ENCODE measurements at regions not wholly inside any gene's neighbourhood (a gene's known extent, or its start where the extent isn't known, plus 50 kb on each side); places are given as distances from the start of the nearest gene placed in this dataset.

DNA sequence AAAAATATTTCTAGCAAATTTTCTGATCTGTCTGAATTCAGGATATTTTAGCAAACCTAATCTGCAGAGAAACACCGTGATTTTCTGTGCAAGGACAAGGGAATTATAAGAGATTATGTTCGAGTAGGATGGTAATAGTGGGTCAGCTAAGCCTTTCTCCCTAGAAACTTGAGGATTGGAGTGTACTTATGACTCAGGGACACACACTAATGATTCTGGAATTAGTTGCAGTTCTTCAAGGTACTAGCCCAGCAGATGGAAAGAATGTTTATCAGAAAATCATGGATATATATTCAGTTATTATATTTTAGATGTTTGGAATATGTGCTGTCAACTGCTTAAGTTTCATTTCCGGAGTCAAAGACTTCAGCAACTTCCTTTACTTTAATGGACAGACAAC is 177.1 kb upstream of the MAP3K7 start:
- no peaks in the 10 kb centered on the region for H3K79me2 ChIP-seq
- DNase-seq (ENCODE audit: low spot score), result no peak
- no peaks in the 10 kb centered on the region for H4K20me1 ChIP-seq (ENCODE audit: insufficient read depth, poor library complexity, severe bottlenecking)
- H3K4me1 ChIP-seq (ENCODE audit: insufficient read depth), result no peaks in the 10 kb centered on the region
- TF ChIP-seq EZH2phosphoT487 (IDR thresholded peaks at IDR 0.05; ENCODE audit: low read depth, severe bottlenecking, unreplicated experiment), result no peak
- TF ChIP-seq EZH2 (IDR thresholded peaks at IDR 0.05; ENCODE audit: borderline replicate concordance), result no peak
- TF ChIP-seq, protein P1, sequence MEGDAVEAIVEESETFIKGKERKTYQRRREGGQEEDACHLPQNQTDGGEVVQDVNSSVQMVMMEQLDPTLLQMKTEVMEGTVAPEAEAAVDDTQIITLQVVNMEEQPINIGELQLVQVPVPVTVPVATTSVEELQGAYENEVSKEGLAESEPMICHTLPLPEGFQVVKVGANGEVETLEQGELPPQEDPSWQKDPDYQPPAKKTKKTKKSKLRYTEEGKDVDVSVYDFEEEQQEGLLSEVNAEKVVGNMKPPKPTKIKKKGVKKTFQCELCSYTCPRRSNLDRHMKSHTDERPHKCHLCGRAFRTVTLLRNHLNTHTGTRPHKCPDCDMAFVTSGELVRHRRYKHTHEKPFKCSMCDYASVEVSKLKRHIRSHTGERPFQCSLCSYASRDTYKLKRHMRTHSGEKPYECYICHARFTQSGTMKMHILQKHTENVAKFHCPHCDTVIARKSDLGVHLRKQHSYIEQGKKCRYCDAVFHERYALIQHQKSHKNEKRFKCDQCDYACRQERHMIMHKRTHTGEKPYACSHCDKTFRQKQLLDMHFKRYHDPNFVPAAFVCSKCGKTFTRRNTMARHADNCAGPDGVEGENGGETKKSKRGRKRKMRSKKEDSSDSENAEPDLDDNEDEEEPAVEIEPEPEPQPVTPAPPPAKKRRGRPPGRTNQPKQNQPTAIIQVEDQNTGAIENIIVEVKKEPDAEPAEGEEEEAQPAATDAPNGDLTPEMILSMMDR (IDR thresholded peaks at IDR 0.05; ENCODE audit: poor library complexity), result no peak
- 82% methylated on average over 3 of the region's 3 CpGs for WGBS (ENCODE audit: low lambda C conversion rate, missing lambda C conversion rate)
- no peaks in the 10 kb centered on the region for H3K27me3 ChIP-seq
- no peak overlapping the region for H3K4me2 ChIP-seq
- H3K9me3 ChIP-seq (ENCODE audit: low read depth), result no peaks in the 10 kb centered on the region
- H3K9me2 ChIP-seq (replicated peaks; ENCODE audit: insufficient read depth), result no peaks in the 10 kb centered on the region
- no peak overlapping the region for H2AFZ ChIP-seq
- H3K27ac ChIP-seq, result no peak overlapping the region
- H3K36me3 ChIP-seq (replicated peaks; ENCODE audit: insufficient read depth, low read depth), result no peaks in the 10 kb centered on the region
- H3K4me3 ChIP-seq, result no peak overlapping the region

DNA sequence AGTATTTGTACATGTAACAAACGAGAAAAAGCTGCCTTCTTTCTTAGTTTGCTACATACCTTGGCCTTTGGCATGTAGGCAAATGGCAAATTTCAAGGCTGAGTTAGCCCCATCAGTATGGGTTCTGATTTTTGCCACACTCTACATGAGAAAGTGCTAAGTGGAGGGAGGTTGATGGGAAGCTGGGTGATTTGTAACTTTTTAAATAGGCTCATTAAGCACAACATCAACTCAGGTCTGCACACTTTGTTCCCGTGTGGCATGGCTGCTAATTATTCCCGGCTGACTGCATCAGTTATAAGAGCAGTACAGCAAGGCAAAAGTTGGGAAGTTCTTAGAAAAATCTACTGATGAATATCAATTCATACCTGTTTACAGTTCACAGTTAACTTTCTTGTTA is 172.8 kb upstream of the MAP3K7 start:
- Histone ChIP-seq H4K20me1 (ENCODE audit: insufficient read depth, poor library complexity, severe bottlenecking) (no peaks in the 10 kb centered on the region), H3K9me3 (ENCODE audit: low read depth) (no peaks in the 10 kb centered on the region), H2AFZ (no peak overlapping the region), H3K36me3 (replicated peaks; ENCODE audit: insufficient read depth, low read depth) (no peaks in the 10 kb centered on the region), H3K79me2 (no peaks in the 10 kb centered on the region), H3K4me1 (ENCODE audit: insufficient read depth) (peaks cover under 1% of the 10 kb centered on the region), H3K27ac (no peak overlapping the region), H3K4me3 (no peak overlapping the region), H3K9me2 (replicated peaks; ENCODE audit: insufficient read depth) (no peaks in the 10 kb centered on the region), H3K4me2 (no peak overlapping the region), H3K27me3 (no peaks in the 10 kb centered on the region)
- WGBS (ENCODE audit: low lambda C conversion rate, missing lambda C conversion rate), result 77% methylated on average over 3 of the region's 3 CpGs
- TF ChIP-seq, protein P1 (IDR thresholded peaks at IDR 0.05; ENCODE audit: poor library complexity), result no peak
- TF ChIP-seq EZH2phosphoT487 (IDR thresholded peaks at IDR 0.05; ENCODE audit: low read depth, severe bottlenecking, unreplicated experiment) (no peak), EZH2 (IDR thresholded peaks at IDR 0.05; ENCODE audit: borderline replicate concordance) (no peak)
- DNase-seq (ENCODE audit: low spot score), result no peak

DNA sequence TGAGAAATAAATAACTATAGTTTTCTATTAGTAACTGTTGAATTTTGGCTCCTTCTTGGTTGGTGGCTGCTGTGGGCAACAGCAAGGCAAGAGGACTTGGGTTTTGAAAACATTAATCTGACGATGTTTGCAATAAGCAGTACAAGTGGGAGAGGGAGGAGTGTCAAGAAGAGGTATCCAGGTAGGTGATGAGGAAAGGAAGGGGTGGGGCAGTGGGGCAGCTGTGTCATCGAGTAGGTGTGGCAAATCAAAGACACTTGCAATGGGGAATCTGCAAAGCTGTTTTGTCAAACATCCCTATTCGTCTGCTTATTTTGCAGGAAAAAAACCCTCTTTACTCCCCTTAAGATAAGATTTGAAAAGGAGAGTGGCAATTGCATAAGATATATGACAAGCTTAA is 171.9 kb upstream of the MAP3K7 start:
- no peak overlapping the region for H3K4me3 ChIP-seq
- no peak overlapping the region for H3K27ac ChIP-seq
- H3K9me2 ChIP-seq (replicated peaks; ENCODE audit: insufficient read depth), result no peaks in the 10 kb centered on the region
- WGBS (ENCODE audit: low lambda C conversion rate, missing lambda C conversion rate), result 78% methylated on average over 3 of the region's 3 CpGs
- no peaks in the 10 kb centered on the region for H3K27me3 ChIP-seq
- H4K20me1 ChIP-seq (ENCODE audit: insufficient read depth, poor library complexity, severe bottlenecking), result no peaks in the 10 kb centered on the region
- no peak for DNase-seq (ENCODE audit: low spot score)
- TF ChIP-seq EZH2phosphoT487 (IDR thresholded peaks at IDR 0.05; ENCODE audit: low read depth, severe bottlenecking, unreplicated experiment), result no peak
- no peak for TF ChIP-seq EZH2 (IDR thresholded peaks at IDR 0.05; ENCODE audit: borderline replicate concordance)
- TF ChIP-seq, protein P1 (IDR thresholded peaks at IDR 0.05; ENCODE audit: poor library complexity), result no peak
- H3K9me3 ChIP-seq (ENCODE audit: low read depth), result no peaks in the 10 kb centered on the region
- H3K4me1 ChIP-seq (ENCODE audit: insufficient read depth), result peaks cover 8% of the 10 kb centered on the region
- H2AFZ ChIP-seq, result no peak overlapping the region
- H3K36me3 ChIP-seq (replicated peaks; ENCODE audit: insufficient read depth, low read depth), result no peaks in the 10 kb centered on the region
- no peak overlapping the region for H3K4me2 ChIP-seq
- H3K79me2 ChIP-seq, result no peaks in the 10 kb centered on the region

Data from hepatocyte (in vitro differentiated cells).